ENCODE measurements at regions not wholly inside any gene's neighbourhood (a gene's known extent, or its start where the extent isn't known, plus 50 kb on each side); places are given as distances from the start of the nearest gene placed in this dataset.

- ATAC-seq = peak in 1 of 8 donors; percentile 41
Measured at GRCh38 chr9:86452201-86452828, 98.1 kb upstream of the TUT7 start.

GRCh38 chr9:86449246-86449645, 95.0 kb upstream of the TUT7 start:
- H3K27me3 ChIP-seq = peaks cover 0 to 4% (median 0%) of the 10 kb centered on the region in 7 donors
- TF ChIP-seq CTCF (IDR thresholded peaks at IDR 0.05) = no peak
- no peak for ATAC-seq
- no peak for DNase-seq
- peaks cover 0 to 7% (median 0%) of the 10 kb centered on the region in 11 donors for H3K9me3 ChIP-seq
- no peaks in the 10 kb centered on the region for H3K4me1 ChIP-seq
- no peaks in the 10 kb centered on the region for H3K36me3 ChIP-seq
- no peak overlapping the region for H3K27ac ChIP-seq
- WGBS, 2 donors = 87 to 88% methylated on average over 2 of the region's 2 CpGs
- H3K4me3 ChIP-seq = no peak overlapping the region
- intact Hi-C loops (cut with DNase I) = no loop called here

More at GRCh38 chr9:86452201-86452828, 98.1 kb upstream of the TUT7 start:
- H3K9me3 ChIP-seq = peaks cover 0 to 7% (median 0%) of the 10 kb centered on the region in 11 donors
- H3K4me1 ChIP-seq = no peaks in the 10 kb centered on the region
- no peak for DNase-seq
- no peaks in the 10 kb centered on the region for H3K36me3 ChIP-seq
- no peaks in the 10 kb centered on the region for H3K27me3 ChIP-seq
- intact Hi-C loops (cut with DNase I) = no loop called here
- TF ChIP-seq CTCF (IDR thresholded peaks at IDR 0.05) = no peak
- H3K4me3 ChIP-seq = no peak overlapping the region
- no peak overlapping the region for H3K27ac ChIP-seq
- 68 to 73% methylated on average over 3 of the region's 3 CpGs for WGBS, 2 donors

- ATAC-seq (no peak), DNase-seq (no peak)
- Histone ChIP-seq H3K36me3 (no peaks in the 10 kb centered on the region), H3K27me3 (peaks cover 0 to 4% (median 0%) of the 10 kb centered on the region in 7 donors), H3K27ac (no peak overlapping the region), H3K9me3 (no peaks in the 10 kb centered on the region), H3K4me1 (no peaks in the 10 kb centered on the region), H3K4me3 (no peak overlapping the region)
- TF ChIP-seq CTCF (IDR thresholded peaks at IDR 0.05) = no peak
- WGBS, 2 donors = 89 to 90% methylated on average over 1 of the region's 1 CpG
- intact Hi-C loops (cut with DNase I) = no loop called here
Measured at GRCh38 chr9:86445671-86446070, 91.5 kb upstream of the TUT7 start.

DNA sequence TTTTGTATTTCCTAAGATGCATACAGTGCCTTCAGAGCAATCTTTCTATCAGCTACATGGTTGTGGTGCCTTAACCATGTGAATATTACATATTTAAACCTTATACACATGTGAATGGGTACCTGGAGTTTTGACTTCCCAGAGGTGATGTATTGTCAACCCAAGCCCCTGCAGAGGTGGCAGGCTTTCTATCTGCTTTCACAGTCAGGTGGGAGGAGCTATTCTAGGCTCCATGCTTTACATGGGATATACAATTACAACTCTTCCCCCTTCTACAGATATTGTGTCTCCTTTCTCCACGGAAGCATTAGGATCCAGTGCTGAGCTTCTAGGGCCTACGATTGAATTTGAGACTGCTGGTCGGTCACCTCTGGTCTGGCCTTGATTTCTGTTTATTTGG, 89.8 kb upstream of the TUT7 start:
- WGBS, 2 donors = 48 to 73% methylated on average over 3 of the region's 3 CpGs
- no peaks in the 10 kb centered on the region for H3K36me3 ChIP-seq
- no peak for TF ChIP-seq CTCF (IDR thresholded peaks at IDR 0.05)
- no peak for DNase-seq
- H3K4me1 ChIP-seq = no peaks in the 10 kb centered on the region
- no peak overlapping the region for H3K27ac ChIP-seq
- H3K27me3 ChIP-seq = peaks cover 0 to 4% (median 0%) of the 10 kb centered on the region in 7 donors
- intact Hi-C loops (cut with DNase I) = no loop called here
- no peak for ATAC-seq
- H3K9me3 ChIP-seq = no peaks in the 10 kb centered on the region
- H3K4me3 ChIP-seq = no peak overlapping the region

Measured in heart right ventricle (tissue), 16 donors.